HL-60 (cell line): ENCODE measurements at regions not wholly inside any gene's neighbourhood (a gene's known extent, or its start where the extent isn't known, plus 50 kb on each side); places are given as distances from the start of the nearest gene placed in this dataset.

Experiments
- CTCF ChIP-seq: IDR thresholded peaks from one replicate; pipeline ENCODE4 v1.5.1; 2011; ENCODE audit warnings: low read length, control low read depth, inconsistent platforms; ENCODE audit not compliant: insufficient read depth
- POLR2AphosphoS5 ChIP-seq: IDR thresholded peaks from 2 replicates; pipeline ENCODE4 v1.6.1; 2012; ENCODE audit warnings: low read depth
- TF ChIP-seq, protein P1 (sequence below): IDR thresholded peaks from 2 replicates; pipeline ENCODE4 v1.6.1; 2012; ENCODE audit warnings: low read depth; ENCODE audit not compliant: insufficient replicate concordance

GRCh38 chr11:119790476-119790875, 61.5 kb upstream of the NECTIN1 start:
- TF ChIP-seq CTCF (no peak), POLR2AphosphoS5 (no peak)
- TF ChIP-seq, protein P1, sequence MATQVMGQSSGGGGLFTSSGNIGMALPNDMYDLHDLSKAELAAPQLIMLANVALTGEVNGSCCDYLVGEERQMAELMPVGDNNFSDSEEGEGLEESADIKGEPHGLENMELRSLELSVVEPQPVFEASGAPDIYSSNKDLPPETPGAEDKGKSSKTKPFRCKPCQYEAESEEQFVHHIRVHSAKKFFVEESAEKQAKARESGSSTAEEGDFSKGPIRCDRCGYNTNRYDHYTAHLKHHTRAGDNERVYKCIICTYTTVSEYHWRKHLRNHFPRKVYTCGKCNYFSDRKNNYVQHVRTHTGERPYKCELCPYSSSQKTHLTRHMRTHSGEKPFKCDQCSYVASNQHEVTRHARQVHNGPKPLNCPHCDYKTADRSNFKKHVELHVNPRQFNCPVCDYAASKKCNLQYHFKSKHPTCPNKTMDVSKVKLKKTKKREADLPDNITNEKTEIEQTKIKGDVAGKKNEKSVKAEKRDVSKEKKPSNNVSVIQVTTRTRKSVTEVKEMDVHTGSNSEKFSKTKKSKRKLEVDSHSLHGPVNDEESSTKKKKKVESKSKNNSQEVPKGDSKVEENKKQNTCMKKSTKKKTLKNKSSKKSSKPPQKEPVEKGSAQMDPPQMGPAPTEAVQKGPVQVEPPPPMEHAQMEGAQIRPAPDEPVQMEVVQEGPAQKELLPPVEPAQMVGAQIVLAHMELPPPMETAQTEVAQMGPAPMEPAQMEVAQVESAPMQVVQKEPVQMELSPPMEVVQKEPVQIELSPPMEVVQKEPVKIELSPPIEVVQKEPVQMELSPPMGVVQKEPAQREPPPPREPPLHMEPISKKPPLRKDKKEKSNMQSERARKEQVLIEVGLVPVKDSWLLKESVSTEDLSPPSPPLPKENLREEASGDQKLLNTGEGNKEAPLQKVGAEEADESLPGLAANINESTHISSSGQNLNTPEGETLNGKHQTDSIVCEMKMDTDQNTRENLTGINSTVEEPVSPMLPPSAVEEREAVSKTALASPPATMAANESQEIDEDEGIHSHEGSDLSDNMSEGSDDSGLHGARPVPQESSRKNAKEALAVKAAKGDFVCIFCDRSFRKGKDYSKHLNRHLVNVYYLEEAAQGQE, result no peak
